ENCODE measurements at regions not wholly inside any gene's neighbourhood (a gene's known extent, or its start where the extent isn't known, plus 50 kb on each side); places are given as distances from the start of the nearest gene placed in this dataset.
"Not testable (repeated sequence)": the region's sequence is repeated elsewhere in the genome, so short reads cannot be mapped to it uniquely, and the experiment has no call there.

- H3K27ac ChIP-seq: no peak overlapping the region
- H3K4me3 ChIP-seq: no peak overlapping the region
These were observed 171.4 kb upstream of the HES1 start for GRCh38 chr3:193964517-193964880.

- H3K27ac ChIP-seq: no peak overlapping the region
- H3K4me3 ChIP-seq: no peak overlapping the region
These were observed 167.5 kb upstream of the HES1 start for GRCh38 chr3:193968380-193968974.

- H3K4me3 ChIP-seq, H3K27ac ChIP-seq: not testable (repeated sequence)
These were observed 165.7 kb upstream of the HES1 start for GRCh38 chr3:193970131-193970772.

GRCh38 chr3:193970773-193971206, 165.2 kb upstream of the HES1 start:
- no peak overlapping the region for H3K4me3 ChIP-seq
- H3K27ac ChIP-seq: no peak overlapping the region

- Histone ChIP-seq H3K4me3 (no peak overlapping the region), H3K27ac (no peak overlapping the region)
These were observed 164.6 kb upstream of the HES1 start for GRCh38 chr3:193971261-193971751.

GRCh38 chr3:193971966-193972365, 164.0 kb upstream of the HES1 start:
- Histone ChIP-seq H3K27ac (peak overlapping the region in 1 of 21 experiments; percentile 4), H3K4me3 (no peak overlapping the region)

- H3K4me3 ChIP-seq: no peak overlapping the region
- H3K27ac ChIP-seq: peak overlapping the region in 1 of 21 experiments; percentile 4
These were observed 163.1 kb upstream of the HES1 start for GRCh38 chr3:193972832-193973231.

- no peak overlapping the region for H3K4me3 ChIP-seq
- H3K27ac ChIP-seq: peak overlapping the region in 3 of 21 experiments; percentile 21 to 47 (median 22)
These were observed 161.7 kb upstream of the HES1 start for GRCh38 chr3:193974191-193974652.

- peak overlapping the region in 3 of 21 experiments; percentile 21 to 47 (median 22) for H3K27ac ChIP-seq
- no peak overlapping the region for H3K4me3 ChIP-seq
These were observed 161.0 kb upstream of the HES1 start for GRCh38 chr3:193974671-193975535.

GRCh38 chr3:193977622-193978021, 158.3 kb upstream of the HES1 start:
- Histone ChIP-seq H3K4me3 (no peak overlapping the region), H3K27ac (peak overlapping the region in 11 of 21 experiments; percentile 19 to 72 (median 58))

GRCh38 chr3:193978030-193978429, 157.9 kb upstream of the HES1 start:
- Histone ChIP-seq H3K4me3 (no peak overlapping the region), H3K27ac (peak overlapping the region in 17 of 21 experiments; percentile 0 to 72 (median 45))

GRCh38 chr3:193978486-193978885, 157.5 kb upstream of the HES1 start:
- Histone ChIP-seq H3K4me3 (no peak overlapping the region), H3K27ac (peak overlapping the region in 17 of 21 experiments; percentile 0 to 72 (median 45))

GRCh38 chr3:193980326-193980725, 155.6 kb upstream of the HES1 start:
- Histone ChIP-seq H3K4me3 (no peak overlapping the region), H3K27ac (peak overlapping the region in 2 of 21 experiments; percentile 6 to 42)

- H3K27ac ChIP-seq: peak overlapping the region in 2 of 21 experiments; percentile 6 to 59
- no peak overlapping the region for H3K4me3 ChIP-seq
These were observed 155.0 kb upstream of the HES1 start for GRCh38 chr3:193980905-193981304.

- no peak overlapping the region for H3K4me3 ChIP-seq
- peak overlapping the region in 6 of 21 experiments; percentile 19 to 59 (median 42) for H3K27ac ChIP-seq
These were observed 154.4 kb upstream of the HES1 start for GRCh38 chr3:193981504-193981903.

- H3K27ac ChIP-seq: peak overlapping the region in 9 of 21 experiments; percentile 2 to 59 (median 29)
- no peak overlapping the region for H3K4me3 ChIP-seq
These were observed 153.7 kb upstream of the HES1 start for GRCh38 chr3:193982258-193982659.

- peak overlapping the region in 10 of 21 experiments; percentile 2 to 64 (median 25) for H3K27ac ChIP-seq
- no peak overlapping the region for H3K4me3 ChIP-seq
These were observed 151.8 kb upstream of the HES1 start for GRCh38 chr3:193983846-193984818.

- Histone ChIP-seq H3K27ac (no peak overlapping the region), H3K4me3 (no peak overlapping the region)
These were observed 151.1 kb upstream of the HES1 start for GRCh38 chr3:193984876-193985275.

- no peak overlapping the region for H3K27ac ChIP-seq
- H3K4me3 ChIP-seq: no peak overlapping the region
These were observed 148.8 kb upstream of the HES1 start for GRCh38 chr3:193987186-193987585.
